Activated CD4-positive, alpha-beta T cell treated with anti-CD3 and anti-CD28 coated beads, Interleukin-2, amount 50 U/mL, for 24 hours (primary cell): ENCODE measurements at regions not wholly inside any gene's neighbourhood (a gene's known extent, or its start where the extent isn't known, plus 50 kb on each side); places are given as distances from the start of the nearest gene placed in this dataset.
"Not testable (repeated sequence)": the region's sequence is repeated elsewhere in the genome, so short reads cannot be mapped to it uniquely, and the experiment has no call there.

Experiments used
- DNase-seq, 2 donors: peaks; one replicate each; pipeline ENCODE4 v3.0.0-alpha.2; 2020; ENCODE audit warnings: low read depth in 1 of 2, low spot score in 1 of 2

DNA sequence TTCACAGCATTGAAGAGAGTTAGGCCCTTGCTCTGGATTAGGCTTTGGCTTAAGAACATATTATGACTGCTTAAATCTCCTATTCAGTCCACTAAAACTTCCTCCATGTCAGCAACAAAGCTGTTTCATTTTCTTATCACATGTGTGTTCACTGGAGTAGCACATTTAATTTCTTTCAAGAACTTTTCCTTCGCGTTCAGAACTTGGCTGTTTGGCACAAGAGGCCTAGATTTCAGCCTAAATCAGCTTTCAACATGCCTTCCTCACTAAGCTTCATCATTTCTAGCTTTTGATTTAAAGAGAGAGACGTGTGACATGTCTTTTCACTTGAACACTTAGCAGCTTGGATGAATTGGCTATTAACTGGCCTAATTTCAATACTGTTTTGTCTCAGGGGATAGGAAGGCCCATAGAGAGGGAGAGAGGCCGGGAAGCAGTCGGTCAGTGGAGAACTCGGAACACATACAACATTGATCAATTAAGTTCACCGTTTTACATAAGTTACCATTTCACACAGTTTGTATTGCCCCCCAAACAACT is 885.2 kb upstream of the AUTS2 start:
- no peak for DNase-seq

DNA sequence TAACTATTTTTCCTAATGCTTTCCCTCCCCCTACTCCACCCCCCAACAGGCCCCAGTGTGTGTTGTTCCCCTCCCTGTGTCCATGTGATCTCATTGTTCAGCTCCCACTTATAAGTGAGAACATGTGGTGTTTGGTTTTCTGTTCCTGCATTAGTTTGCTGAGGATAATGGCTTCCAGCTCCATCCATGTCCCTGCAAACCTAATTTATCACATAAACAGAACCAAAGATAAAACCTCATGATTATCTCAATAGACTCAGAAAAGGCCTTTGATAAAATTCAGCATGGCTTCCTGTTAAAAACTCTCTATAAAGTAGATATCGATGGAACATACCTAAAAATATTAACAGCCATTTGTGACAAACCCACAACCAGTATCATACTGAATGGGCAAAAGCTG is 884.1 kb upstream of the AUTS2 start:
- DNase-seq: not testable (repeated sequence)

DNA sequence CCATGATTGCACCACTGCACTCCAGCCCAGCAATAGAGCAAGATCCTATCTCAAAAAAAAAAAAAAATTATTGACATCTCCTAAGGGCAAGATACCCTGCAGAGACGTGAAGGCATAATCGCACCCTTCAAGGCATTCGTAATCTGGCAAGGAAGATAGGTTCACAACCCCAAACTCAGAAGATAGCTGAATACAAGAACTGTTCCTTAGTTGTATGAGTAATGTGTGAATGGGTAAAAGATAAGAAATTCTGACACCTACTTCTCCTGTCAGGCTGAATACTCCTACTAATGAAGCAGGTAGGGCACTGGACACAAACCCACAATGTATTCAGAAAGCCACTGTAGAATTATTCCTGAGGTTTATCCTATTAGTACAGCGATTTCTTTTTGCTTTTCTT is 882.4 kb upstream of the AUTS2 start:
- DNase-seq: no peak

DNA sequence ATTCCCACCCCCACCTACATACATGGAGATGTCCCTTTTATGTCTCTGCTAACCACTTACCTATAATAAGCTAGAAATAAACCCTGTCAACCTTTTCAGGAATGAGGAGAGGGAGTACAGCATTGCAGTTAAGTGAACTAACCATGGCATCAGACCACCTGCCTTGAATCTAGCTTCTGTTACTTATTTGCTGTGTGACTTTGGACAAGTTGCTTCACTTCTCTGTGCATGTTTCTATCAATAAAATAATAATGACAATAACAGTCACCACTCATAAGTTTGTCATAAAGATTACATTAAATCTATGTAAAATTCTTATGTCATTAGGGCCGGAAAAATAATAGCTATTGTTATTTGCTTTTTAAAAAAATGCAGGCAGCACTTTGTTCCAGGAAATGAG is 881.1 kb upstream of the AUTS2 start:
- no peak for DNase-seq

DNA sequence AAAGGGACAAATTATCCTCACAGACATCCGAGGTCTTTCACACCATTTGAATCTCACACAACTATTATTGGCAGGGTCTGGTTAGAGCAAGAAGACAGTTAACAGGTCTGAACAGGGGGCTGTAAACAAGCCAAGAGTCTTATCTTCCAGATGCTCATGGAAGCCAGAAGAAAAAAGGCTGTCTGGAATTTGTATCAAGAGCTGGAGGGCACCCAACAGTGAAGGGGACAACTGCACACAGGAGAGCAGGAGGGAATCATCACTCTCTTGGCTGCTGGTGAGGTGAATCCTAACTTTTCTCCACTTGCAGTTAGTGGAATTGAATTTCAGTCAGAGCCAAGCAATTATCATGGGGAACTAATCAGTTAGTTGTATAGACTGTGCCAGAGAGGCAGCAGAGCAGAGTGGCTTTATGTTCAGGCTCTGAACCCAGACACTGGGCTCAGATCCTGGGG is 880.2 kb upstream of the AUTS2 start:
- DNase-seq: no peak

DNA sequence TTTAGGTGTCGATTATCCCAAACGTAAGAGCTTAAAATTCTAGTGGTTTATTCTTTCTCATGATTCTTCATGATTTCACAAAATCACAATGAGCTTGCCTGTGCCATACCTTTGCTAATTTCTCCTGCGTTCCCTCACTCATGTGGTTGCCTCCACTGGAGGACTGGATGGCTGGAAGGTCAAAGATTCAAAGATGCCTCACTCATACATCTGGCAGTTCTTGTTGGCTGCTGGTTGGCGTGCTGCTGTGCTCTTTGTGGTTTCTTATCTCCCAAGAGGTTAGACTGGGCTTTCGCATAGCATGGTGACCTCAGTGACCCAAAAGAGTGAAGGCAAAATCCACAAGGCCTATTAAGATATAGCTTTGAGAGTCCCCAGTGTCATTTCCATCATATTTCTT is 877.6 kb upstream of the AUTS2 start:
- no peak for DNase-seq

DNA sequence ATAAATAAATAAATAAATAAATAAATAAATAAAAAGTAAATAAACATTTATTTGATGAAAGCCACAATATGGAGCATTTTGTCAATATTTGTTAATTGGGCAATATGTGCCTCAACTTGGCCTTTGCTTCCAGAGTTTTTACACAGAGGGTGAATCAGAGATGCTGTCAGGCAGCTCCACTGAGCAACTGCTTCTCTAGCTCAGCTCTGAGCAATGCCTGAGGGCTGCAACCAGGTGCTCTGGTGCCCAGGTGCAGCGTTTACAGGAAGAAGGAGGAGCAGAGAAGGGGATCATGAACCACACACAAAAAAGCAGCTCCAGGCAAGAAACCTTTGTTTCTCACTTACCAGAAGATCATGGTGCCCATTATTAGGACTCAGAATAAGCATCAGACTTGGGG is 876.2 kb upstream of the AUTS2 start:
- no peak for DNase-seq

DNA sequence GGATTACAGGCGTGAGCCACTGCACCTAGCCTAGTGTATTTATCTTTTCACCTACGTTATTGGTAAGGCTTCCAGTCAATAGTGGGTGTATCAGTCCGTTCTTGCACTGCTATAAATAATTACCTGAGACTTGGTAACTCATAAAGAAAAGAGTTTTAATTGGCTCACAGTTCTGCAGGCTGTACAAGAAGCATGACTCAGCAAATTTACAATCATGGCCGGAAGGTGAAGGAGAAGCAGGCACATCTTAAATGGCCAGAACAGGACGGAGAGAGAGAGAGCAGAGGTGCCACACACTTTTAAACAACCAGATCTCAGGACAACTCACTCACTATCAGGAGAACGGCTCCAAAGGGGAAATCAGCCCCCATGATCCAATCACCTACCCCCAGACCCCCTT is 873.3 kb upstream of the AUTS2 start:
- no peak for DNase-seq

DNA sequence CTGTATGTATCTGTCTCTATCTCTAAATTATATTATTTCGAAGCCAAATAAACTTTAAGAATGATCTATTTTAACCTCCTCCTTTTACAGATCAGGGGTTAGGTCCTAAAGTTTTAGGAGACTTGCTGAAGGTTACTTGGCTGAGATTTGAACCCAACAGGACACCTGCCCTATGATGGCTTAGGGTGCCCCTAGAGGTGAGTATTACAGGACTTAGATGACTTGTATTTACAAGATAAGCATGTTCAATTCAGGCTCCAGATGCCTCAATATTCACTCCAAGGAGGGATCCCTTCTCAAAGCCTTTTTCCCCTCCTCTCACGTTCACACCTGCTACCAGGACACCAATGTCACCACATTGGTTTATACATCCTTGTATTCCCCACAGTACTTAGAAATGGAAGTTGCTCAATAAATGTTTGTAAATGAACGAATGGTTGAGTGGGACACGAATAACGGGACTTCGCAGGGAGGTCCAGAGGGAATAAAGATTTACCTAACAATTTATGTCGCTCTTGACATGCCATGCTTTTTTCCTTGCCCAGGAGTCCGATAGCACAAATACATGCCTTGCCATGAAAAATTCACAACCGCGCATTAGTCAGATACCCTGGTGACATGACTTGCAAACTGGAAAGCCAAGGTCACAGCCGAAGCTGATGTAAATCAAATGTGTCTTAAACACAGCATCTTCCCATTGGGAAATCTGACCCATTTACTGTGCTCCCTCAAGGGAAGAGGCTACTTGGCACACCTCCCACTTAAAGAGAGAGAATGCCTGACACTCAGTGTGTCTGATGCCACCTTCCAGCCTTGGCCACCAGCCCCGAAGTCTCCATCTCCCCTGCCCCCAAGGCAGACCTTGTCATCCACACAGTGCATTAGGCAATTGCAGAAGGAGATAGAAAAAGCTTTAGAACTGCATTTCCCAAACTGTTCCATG is 872.2 kb upstream of the AUTS2 start:
- DNase-seq: no peak

DNA sequence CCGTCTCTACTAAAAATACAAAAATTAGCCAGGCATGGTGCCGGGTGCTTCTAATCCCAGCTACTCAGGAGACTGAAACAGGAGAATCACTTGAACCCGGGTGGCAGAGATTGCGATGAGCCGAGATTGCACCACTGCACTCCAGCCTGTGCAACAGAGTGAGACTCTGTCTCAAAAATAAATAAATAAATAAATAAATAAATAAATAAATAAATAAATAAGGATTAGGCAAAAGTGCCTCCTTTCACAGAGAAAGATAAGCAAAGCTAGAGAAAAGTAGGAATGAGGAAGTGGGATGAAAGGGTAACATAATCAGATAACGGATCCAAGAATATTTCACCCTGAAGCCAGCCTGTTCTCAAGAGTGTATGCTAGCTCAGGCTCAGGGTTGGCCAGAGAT is 869.6 kb upstream of the AUTS2 start:
- DNase-seq: not testable (repeated sequence)

DNA sequence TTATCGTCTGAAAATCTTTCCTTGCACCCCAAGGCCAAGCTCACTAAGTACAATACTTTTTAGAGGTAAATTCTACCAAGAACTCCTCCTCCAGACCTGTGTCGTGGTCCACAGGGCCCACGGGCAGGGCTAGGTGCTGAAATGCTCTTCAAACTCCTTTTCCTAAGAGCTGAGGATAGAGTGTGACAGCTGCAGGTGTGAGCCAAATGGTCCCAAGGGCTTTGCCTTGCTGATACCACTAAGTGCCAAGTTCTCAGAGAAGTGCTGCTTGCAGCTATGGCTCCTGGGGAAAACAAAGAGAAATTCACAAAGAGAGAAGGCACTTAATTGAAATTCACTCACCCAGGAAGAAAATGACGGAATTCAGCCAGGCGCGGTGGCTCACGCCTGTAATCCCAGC is 868.9 kb upstream of the AUTS2 start:
- no peak for DNase-seq

DNA sequence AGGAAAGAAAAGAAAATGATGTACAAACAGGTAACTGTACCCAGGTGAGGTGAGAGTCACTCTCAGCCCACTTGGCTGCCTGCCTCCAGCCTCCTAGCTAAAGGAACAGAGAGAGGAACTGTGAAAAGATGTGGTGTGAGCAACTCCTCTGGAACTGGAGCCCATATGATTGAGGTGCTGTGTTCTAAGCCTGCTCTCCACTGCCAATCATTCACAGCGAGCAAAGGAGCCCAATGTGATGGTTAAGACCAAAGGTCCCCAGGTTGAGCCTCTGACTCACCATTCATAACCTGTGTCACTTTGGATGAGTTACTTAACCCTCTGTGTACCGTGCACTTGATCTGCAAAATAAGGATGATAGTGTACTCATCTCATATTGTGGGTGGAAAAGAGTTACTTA is 868.1 kb upstream of the AUTS2 start:
- DNase-seq: no peak

DNA sequence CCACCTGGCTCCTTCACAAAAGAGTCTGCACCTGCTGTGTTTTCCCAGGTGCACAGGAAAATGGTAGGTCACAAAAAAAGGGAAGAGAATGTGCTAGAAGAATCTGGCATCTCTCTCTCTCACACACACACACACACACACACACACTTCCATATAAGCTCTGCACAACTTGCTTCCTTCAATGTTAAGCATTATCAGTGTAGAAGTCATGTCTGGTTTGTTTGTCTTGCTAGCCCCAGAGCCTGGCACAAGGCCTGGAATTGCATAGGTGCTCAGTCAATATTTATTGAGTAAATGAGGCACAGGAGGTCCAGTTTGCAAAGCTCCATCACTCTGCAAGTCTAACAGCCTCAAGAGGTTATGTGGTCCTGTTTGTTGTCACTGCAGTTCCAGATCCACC is 867.3 kb upstream of the AUTS2 start:
- DNase-seq: no peak

DNA sequence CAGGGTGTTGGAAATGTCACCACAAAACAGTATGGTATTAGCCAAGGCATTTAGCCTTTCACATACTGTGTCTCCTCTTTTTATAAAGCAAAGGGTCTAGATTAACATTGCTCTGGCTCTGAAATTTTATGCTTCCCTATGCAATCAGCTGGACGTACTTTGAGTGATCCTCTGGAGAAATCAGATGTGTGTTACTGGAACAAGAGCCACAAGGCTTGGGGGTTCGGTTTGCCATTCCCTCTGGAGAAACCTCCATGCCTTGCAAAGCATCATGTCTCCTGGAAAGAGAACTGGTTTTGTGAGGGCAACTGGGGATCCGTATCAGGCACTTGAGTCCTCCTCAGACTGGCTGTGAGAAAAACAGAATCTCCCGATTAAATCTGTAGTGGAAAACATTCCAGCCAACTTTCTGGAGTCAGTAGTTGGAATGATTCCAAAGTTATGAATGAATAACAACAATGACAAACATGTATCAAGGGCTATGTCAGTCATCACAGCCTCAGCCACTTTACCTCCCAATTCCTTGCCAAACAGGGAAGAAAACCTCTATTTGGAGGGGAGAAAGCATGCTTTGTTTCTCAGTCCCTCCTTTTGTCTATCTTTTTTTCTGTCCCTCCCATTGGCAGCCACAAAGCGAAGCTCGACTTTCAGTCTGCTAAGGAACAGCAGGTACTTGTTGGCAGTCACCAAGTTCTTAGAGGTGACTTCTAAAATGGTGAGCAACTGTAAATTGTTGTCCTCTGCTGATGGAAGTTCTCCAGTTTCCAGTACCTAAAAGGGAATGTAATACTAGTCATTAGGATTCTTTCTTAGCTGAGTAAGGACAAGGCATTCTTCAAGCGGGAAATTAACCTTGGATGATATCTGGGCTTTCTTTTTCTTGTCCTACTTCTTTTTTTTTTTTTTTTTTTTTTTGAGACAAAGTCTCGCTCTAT is 864.8 kb upstream of the AUTS2 start:
- no peak for DNase-seq

DNA sequence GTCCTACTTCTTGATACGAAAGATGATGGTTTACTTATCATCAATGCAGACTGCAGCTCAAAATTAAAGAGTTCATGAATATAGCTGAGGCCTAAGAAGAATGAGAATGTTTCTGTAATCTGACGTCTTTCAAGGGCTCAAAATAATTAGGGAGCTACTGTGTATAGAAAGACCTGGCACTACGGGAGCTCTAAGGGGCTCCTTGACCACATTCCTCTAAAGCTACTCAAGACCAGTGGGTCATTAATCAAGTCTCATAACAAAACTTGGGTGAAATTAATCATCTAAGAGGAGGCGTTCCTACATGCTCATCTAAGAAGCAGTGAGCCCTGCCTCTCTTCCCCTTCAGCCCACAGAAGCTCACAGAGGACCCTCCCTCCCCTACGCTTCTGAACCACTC is 863.8 kb upstream of the AUTS2 start:
- no peak for DNase-seq

DNA sequence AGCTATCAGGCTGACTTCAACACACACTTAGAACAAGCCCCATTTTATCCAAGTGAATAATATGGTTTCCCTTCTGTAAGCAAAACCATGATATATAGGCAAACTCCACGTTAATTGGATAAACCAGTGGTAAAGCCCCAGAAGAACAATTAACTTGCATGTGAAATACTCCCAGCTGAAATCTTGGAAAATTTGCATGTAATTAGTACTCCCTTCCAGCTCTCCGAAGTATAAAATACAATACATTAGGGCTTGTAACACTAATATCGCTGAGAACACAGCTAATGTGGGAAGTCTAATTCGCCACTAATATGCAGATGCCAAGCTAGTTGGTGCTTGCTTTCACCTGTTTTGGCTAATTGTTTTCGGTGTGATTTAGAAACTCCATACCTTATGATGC is 859.0 kb upstream of the AUTS2 start:
- no peak for DNase-seq

DNA sequence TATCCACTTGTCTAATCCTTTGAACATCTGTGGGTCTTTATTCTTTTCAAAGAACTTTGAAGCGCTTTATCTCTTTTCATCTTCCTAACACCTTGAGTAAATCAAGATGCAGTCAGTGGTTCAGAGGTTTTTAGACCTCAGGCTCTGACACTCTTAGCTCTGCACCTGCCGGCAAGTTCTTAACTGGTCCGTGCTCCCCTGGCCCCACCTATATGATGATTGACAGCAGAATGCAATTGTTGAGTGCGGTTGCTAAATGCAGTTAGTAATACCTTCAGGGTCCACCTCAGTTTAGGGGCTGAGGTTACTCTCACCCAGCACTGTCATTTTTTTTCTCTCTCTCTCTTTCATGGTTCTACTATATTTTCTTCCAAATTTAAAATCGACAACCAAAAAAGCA is 854.2 kb upstream of the AUTS2 start:
- DNase-seq: no peak

DNA sequence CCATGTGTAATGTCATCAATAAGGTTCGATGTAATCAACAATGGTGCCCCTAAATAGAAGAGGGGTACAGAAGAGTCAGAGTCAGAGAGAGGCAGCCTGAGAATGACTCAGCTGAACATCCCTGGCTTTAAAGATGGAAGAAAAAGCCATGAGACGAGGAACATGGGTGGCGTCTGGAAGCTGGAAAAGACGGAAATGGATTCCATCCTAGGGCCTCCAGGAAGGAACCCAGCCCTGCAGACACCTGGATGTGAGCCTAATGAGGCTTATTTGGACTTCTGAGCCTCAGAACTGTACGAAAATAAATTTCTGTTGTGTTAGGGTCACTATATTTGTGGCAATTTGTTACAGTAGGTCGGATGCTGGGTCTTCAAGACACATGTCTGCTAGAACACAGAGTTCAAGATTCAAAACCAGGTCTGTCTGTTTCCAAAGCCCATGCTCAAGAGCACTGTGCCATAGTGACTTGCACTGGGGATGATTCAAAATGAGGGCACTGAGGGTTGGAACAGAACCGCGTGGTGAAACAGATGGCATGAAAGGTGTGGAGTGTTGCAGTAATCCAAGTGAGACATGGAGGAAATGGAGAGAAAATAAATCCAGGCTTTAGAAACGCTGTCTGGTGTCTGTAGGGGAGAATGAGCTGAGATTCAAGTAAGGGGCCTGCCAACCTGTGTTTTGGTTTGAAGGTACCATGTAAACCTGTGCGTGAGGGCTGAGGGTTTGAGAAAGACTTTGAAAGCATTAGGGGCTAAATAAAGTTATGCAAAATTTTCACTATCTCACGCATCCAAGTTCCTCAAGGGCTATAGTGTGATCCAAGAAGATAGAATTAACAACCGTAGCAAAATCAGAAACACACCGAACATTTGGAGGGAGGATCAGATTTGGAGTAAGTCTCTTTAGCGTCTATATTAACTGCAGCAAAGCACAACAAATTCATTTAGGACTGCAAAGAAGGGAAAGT is 849.1 kb upstream of the AUTS2 start:
- DNase-seq: no peak

DNA sequence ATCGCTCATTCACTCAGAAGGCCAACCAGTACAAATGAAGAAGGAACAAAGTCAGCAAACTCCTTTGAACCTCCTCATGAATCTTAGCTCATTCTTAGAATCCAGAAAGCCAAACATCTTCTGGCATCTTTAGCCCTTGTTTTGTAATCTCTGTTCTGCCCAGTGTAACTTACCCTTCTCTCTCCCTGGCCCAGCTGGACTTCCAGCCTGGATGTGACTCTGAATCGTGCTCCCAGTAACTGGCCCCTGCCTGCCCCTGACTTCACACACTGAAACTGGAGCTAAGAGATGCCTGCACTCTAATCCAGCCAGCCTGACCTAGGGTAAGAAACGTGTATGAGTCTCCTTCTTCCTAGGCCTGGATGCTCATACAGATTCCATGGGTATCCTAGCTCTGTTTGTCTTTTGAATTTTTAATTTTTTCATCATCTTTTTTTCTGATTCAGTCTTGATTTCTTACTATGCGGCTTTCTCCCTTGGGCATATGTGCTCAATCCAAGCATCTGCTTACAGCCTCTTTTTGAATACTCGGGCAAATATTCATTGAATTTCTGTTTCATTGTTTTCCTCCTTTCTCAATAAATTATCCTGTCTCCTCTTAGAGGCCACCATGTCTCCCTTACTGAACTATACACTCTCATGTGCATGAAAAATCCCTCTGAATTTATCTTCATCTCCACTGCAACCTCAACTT is 845.6 kb upstream of the AUTS2 start:
- no peak for DNase-seq

DNA sequence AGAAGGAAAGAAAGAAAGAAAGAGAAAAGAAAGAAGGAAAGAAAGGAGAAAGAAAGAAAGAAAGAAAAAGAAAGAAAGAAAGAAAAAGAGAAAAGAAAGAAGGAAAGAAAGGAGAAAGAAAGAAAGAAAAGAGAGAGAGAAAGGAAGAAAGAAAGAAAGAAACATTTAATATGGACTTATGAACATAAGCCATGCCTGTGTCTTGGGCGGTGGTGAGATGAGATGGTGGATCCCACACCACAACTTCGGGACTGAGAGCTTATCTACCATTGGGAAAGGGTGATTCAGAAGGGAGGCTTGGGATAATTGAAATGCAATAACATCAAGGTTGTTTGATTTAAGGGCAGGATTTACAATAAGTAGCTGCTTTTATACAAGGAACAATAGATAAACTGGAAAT is 843.9 kb upstream of the AUTS2 start:
- no peak for DNase-seq
